Activated T-cell treated with anti-CD3 and anti-CD28 coated beads, Interleukin-2, amount 50 U/mL, for 4 hours (primary cell): ENCODE measurements at regions not wholly inside any gene's neighbourhood (a gene's known extent, or its start where the extent isn't known, plus 50 kb on each side); places are given as distances from the start of the nearest gene placed in this dataset.
"Not testable (repeated sequence)": the region's sequence is repeated elsewhere in the genome, so short reads cannot be mapped to it uniquely, and the experiment has no call there.

ENCODE experiments used
- ATAC-seq, 2 donors: fragments of 200-7000 bp; cut with Tn5 transposase; one replicate each; pipeline ENCODE4 v1.10.0; 2021
- DNase-seq: peaks from one replicate; pipeline ENCODE4 v3.0.0-alpha.2; 2020
- H3K27me3 Mint-ChIP-seq: one replicate; pipeline ENCODE4 v1.8.0; 2021; ENCODE audit warnings: low read depth, mixed read lengths
- H3K36me3 Mint-ChIP-seq: one replicate; pipeline ENCODE4 v1.8.0; 2022; ENCODE audit warnings: mixed read lengths; ENCODE audit not compliant: insufficient read depth
- H3K4me1 Mint-ChIP-seq: one replicate; pipeline ENCODE4 v1.8.0; 2021; ENCODE audit warnings: low read depth, mixed read lengths
- H3K4me3 Mint-ChIP-seq: one replicate; pipeline ENCODE4 v1.8.0; 2021; ENCODE audit warnings: mild to moderate bottlenecking, moderate library complexity, mixed read lengths
- H3K9me3 Mint-ChIP-seq: one replicate; pipeline ENCODE4 v1.8.0; 2021; ENCODE audit warnings: mixed read lengths

GRCh38 chr9:62655705-62656104 lies 1465.9 kb downstream of the SPATA31A7 start:
- not testable (repeated sequence) for DNase-seq, H3K4me3 Mint-ChIP-seq, H3K36me3 Mint-ChIP-seq, H3K27me3 Mint-ChIP-seq, H3K9me3 Mint-ChIP-seq, H3K4me1 Mint-ChIP-seq, ATAC-seq

GRCh38 chr9:62662733-62663507 lies 1473.1 kb downstream of the SPATA31A7 start:
- ATAC-seq: peak in 1 of 2 donors; percentile 23
- H3K27me3 Mint-ChIP-seq, H3K4me3 Mint-ChIP-seq, H3K9me3 Mint-ChIP-seq, H3K4me1 Mint-ChIP-seq, H3K36me3 Mint-ChIP-seq, DNase-seq: not testable (repeated sequence)

GRCh38 chr9:62663512-62663911 lies 1473.7 kb downstream of the SPATA31A7 start:
- H3K36me3 Mint-ChIP-seq, H3K27me3 Mint-ChIP-seq, ATAC-seq: not testable (repeated sequence)

GRCh38 chr9:62667137-62667824 lies 1477.4 kb downstream of the SPATA31A7 start:
- H3K9me3 Mint-ChIP-seq, H3K4me1 Mint-ChIP-seq, H3K4me3 Mint-ChIP-seq, H3K27me3 Mint-ChIP-seq, DNase-seq, ATAC-seq, H3K36me3 Mint-ChIP-seq: not testable (repeated sequence)

More at GRCh38 chr9:62663512-62663911, 1473.7 kb downstream of the SPATA31A7 start:
- not testable (repeated sequence) for DNase-seq, H3K4me1 Mint-ChIP-seq, H3K9me3 Mint-ChIP-seq, H3K4me3 Mint-ChIP-seq

GRCh38 chr9:62677016-62677415 lies 1487.2 kb downstream of the SPATA31A7 start:
- not testable (repeated sequence) for H3K36me3 Mint-ChIP-seq, H3K27me3 Mint-ChIP-seq, DNase-seq, ATAC-seq, H3K4me1 Mint-ChIP-seq, H3K9me3 Mint-ChIP-seq, H3K4me3 Mint-ChIP-seq

- not testable (repeated sequence) for ATAC-seq, H3K9me3 Mint-ChIP-seq, H3K4me3 Mint-ChIP-seq, DNase-seq, H3K4me1 Mint-ChIP-seq, H3K27me3 Mint-ChIP-seq, H3K36me3 Mint-ChIP-seq
Observed at GRCh38 chr9:62678336-62678735, 1488.5 kb downstream of the SPATA31A7 start.

- not testable (repeated sequence) for H3K9me3 Mint-ChIP-seq, H3K36me3 Mint-ChIP-seq, H3K4me1 Mint-ChIP-seq, H3K27me3 Mint-ChIP-seq, ATAC-seq, H3K4me3 Mint-ChIP-seq, DNase-seq
Observed at GRCh38 chr9:62679020-62679419, 1489.2 kb downstream of the SPATA31A7 start.

GRCh38 chr9:62684833-62685647 lies 1495.2 kb downstream of the SPATA31A7 start:
- not testable (repeated sequence) for H3K4me1 Mint-ChIP-seq, H3K27me3 Mint-ChIP-seq, H3K9me3 Mint-ChIP-seq, DNase-seq, H3K4me3 Mint-ChIP-seq, ATAC-seq, H3K36me3 Mint-ChIP-seq

- not testable (repeated sequence) for ATAC-seq, DNase-seq, H3K4me1 Mint-ChIP-seq, H3K36me3 Mint-ChIP-seq, H3K9me3 Mint-ChIP-seq, H3K4me3 Mint-ChIP-seq, H3K27me3 Mint-ChIP-seq
Observed at GRCh38 chr9:62686313-62686712, 1496.5 kb downstream of the SPATA31A7 start.

- not testable (repeated sequence) for H3K4me3 Mint-ChIP-seq, H3K36me3 Mint-ChIP-seq, H3K27me3 Mint-ChIP-seq, H3K4me1 Mint-ChIP-seq, H3K9me3 Mint-ChIP-seq, DNase-seq, ATAC-seq
Observed at GRCh38 chr9:62693019-62693418, 1503.2 kb downstream of the SPATA31A7 start.

- not testable (repeated sequence) for H3K36me3 Mint-ChIP-seq, H3K27me3 Mint-ChIP-seq, H3K4me3 Mint-ChIP-seq, H3K4me1 Mint-ChIP-seq, ATAC-seq, H3K9me3 Mint-ChIP-seq, DNase-seq
Observed at GRCh38 chr9:62711317-62711716, 1521.5 kb downstream of the SPATA31A7 start.

- not testable (repeated sequence) for H3K4me3 Mint-ChIP-seq, H3K9me3 Mint-ChIP-seq, H3K27me3 Mint-ChIP-seq, H3K36me3 Mint-ChIP-seq, ATAC-seq, DNase-seq, H3K4me1 Mint-ChIP-seq
Observed at GRCh38 chr9:62725580-62725979, 1535.7 kb downstream of the SPATA31A7 start.

GRCh38 chr9:62730229-62731000 lies 1540.6 kb downstream of the SPATA31A7 start:
- not testable (repeated sequence) for DNase-seq, H3K4me1 Mint-ChIP-seq, H3K36me3 Mint-ChIP-seq, H3K9me3 Mint-ChIP-seq, H3K4me3 Mint-ChIP-seq, H3K27me3 Mint-ChIP-seq
- ATAC-seq: peak; percentile 27 to 48

GRCh38 chr9:62731015-62731414 lies 1541.2 kb downstream of the SPATA31A7 start:
- H3K9me3 Mint-ChIP-seq, ATAC-seq, H3K4me1 Mint-ChIP-seq, H3K4me3 Mint-ChIP-seq, H3K27me3 Mint-ChIP-seq, H3K36me3 Mint-ChIP-seq, DNase-seq: not testable (repeated sequence)
